Neuronal stem cell (in vitro differentiated cells): ENCODE measurements at regions not wholly inside any gene's neighbourhood (a gene's known extent, or its start where the extent isn't known, plus 50 kb on each side); places are given as distances from the start of the nearest gene placed in this dataset.
A peak's percentile ranks its signal among the peaks of the same experiment; 100 is the strongest.

Source experiments
- DNase-seq: peaks from one replicate; pipeline ENCODE4 v3.0.0-alpha.2; 2013; ENCODE audit warnings: low spot score
- H2AFZ ChIP-seq: one replicate; pipeline ENCODE4 v1.6.1; 2013; ENCODE audit warnings: mild to moderate bottlenecking, low read length, inconsistent platforms
- H2AK5ac ChIP-seq: 2 replicates; pipeline ENCODE4 v1.6.1; 2013; ENCODE audit warnings: low read depth, mild to moderate bottlenecking, inconsistent platforms, low read length, moderate library complexity, mixed read lengths
- H2BK120ac ChIP-seq: 2 replicates; pipeline ENCODE4 v1.6.1; 2013; ENCODE audit warnings: low read depth, mild to moderate bottlenecking, inconsistent platforms, low read length, moderate library complexity, mixed read lengths
- H2BK12ac ChIP-seq: one replicate; pipeline ENCODE4 v1.6.1; 2013; ENCODE audit warnings: low read length, inconsistent platforms
- H2BK15ac ChIP-seq: 2 replicates; pipeline ENCODE4 v1.6.1; 2013; ENCODE audit warnings: mild to moderate bottlenecking, low read length, inconsistent platforms, mixed read lengths
- H2BK5ac ChIP-seq: one replicate; pipeline ENCODE4 v1.6.1; 2013; ENCODE audit warnings: inconsistent platforms, mild to moderate bottlenecking, low read length, moderate library complexity
- H3K14ac ChIP-seq: one replicate; pipeline ENCODE4 v1.6.1; 2013; ENCODE audit warnings: low read length, inconsistent platforms
- H3K18ac ChIP-seq: 2 replicates; pipeline ENCODE4 v1.6.1; 2013; ENCODE audit warnings: low read length, inconsistent platforms
- H3K23ac ChIP-seq: 2 replicates; pipeline ENCODE4 v1.6.1; 2013; ENCODE audit warnings: low read depth, mild to moderate bottlenecking, mixed read lengths, low read length, inconsistent platforms; ENCODE audit not compliant: poor library complexity
- H3K27ac ChIP-seq: replicated peaks from 3 replicates; pipeline ENCODE4 v1.5.1; 2013; ENCODE audit warnings: low read length, inconsistent platforms
- H3K27me3 ChIP-seq, 3 experiments: 2 replicates each; pipeline ENCODE4 v1.6.1; 2013; ENCODE audit warnings: low read length in 3 of 3, mild to moderate bottlenecking in 2 of 3, inconsistent platforms in 1 of 3, low read depth in 1 of 3, mixed read lengths in 1 of 3, moderate library complexity in 1 of 3; ENCODE audit not compliant: control insufficient read depth in 3 of 3, insufficient read depth in 3 of 3
- H3K36me3 ChIP-seq, 2 donors: replicated peaks in 1 of 2; 2 replicates each; pipeline ENCODE4 v1.6.1; 2013; ENCODE audit warnings: low read length in 2 of 2; ENCODE audit not compliant: control insufficient read depth in 2 of 2, insufficient read depth in 2 of 2
- H3K4ac ChIP-seq: 2 replicates; pipeline ENCODE4 v1.6.1; 2013; ENCODE audit warnings: inconsistent platforms, mild to moderate bottlenecking, low read length, moderate library complexity
- H3K4me1 ChIP-seq, 2 donors: 1 replicate in 1 of 2; 2 replicates in 1 of 2; pipeline ENCODE4 v1.6.1; 2013; ENCODE audit warnings: low read length in 2 of 2, low read depth in 1 of 2; ENCODE audit not compliant: control insufficient read depth in 2 of 2, insufficient read depth in 1 of 2
- H3K4me2 ChIP-seq: one replicate; pipeline ENCODE4 v1.6.1; 2013; ENCODE audit warnings: mild to moderate bottlenecking, low read length, inconsistent platforms; ENCODE audit not compliant: insufficient read depth, poor library complexity, severe bottlenecking
- H3K4me3 ChIP-seq, 2 donors: 2 replicates each; pipeline ENCODE4 v1.5.1; 2013; ENCODE audit warnings: low read length in 2 of 2, mild to moderate bottlenecking in 2 of 2, inconsistent platforms in 1 of 2, moderate library complexity in 1 of 2
- H3K79me1 ChIP-seq: one replicate; pipeline ENCODE4 v1.6.1; 2013; ENCODE audit warnings: low read depth, mild to moderate bottlenecking, inconsistent platforms, low read length, moderate library complexity
- H3K9ac ChIP-seq: one replicate; pipeline ENCODE4 v1.6.1; 2013; ENCODE audit warnings: mild to moderate bottlenecking, low read depth, low read length, inconsistent platforms; ENCODE audit not compliant: poor library complexity
- H3K9me3 ChIP-seq, 2 donors: replicated peaks in 1 of 2; 2 replicates each; pipeline versions ENCODE3 to v1.6.1; 2013; ENCODE audit warnings: low read length in 2 of 2, mild to moderate bottlenecking in 2 of 2, inconsistent platforms in 1 of 2, low read depth in 1 of 2, mixed read lengths in 1 of 2, moderate library complexity in 1 of 2; ENCODE audit not compliant: control insufficient read depth in 2 of 2, insufficient read depth in 1 of 2
- H4K8ac ChIP-seq: one replicate; pipeline ENCODE4 v1.6.1; 2013; ENCODE audit warnings: low read depth, mild to moderate bottlenecking, inconsistent platforms, low read length, moderate library complexity
- H4K91ac ChIP-seq: one replicate; pipeline ENCODE4 v1.6.1; 2013; ENCODE audit warnings: low read length, low read depth, mild to moderate bottlenecking, inconsistent platforms; ENCODE audit not compliant: poor library complexity
- WGBS, 2 donors: extraction: QIAGEN DNeasy Blood & Tissue Kit; methylation state at CpG; one replicate each; pipeline ENCODE4 v1.1.7; 2013; ENCODE audit warnings: missing lambda C conversion rate in 2 of 2, mixed read lengths in 1 of 2; ENCODE audit not compliant: insufficient read length in 2 of 2, insufficient replicate concordance in 1 of 2; ENCODE audit errors: extremely low coverage in 2 of 2; 5-methylcytosine and 5-hydroxymethylcytosine counted together

DNA sequence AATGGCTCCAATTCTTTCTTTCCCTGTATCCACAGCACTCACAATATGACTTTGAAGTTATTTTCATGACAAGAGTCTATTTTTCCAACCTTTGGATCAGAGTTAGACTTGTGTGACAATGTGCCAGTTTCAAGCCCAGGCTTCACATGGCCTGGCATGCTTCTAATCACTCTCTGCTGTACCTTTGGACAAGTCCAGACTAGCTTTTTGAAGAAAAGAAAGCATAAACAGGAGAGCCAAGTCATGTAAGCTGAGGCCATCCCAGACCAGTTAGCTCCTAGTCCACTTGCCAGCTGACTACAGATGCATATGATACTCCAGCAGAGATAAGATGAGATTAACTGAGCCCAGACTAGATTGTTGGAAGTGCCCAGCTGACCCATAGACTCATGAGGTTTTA lies 513.6 kb upstream of the C9orf72 start:
- no peak overlapping the region for H3K9ac ChIP-seq
- H3K27me3 ChIP-seq = no peaks in the 10 kb centered on the region
- H2BK5ac ChIP-seq = no peak overlapping the region
- no peak overlapping the region for H3K27ac ChIP-seq
- no peak overlapping the region for H2BK12ac ChIP-seq
- no peak for DNase-seq
- H2AFZ ChIP-seq = peak overlapping the region; percentile 21
- no peak overlapping the region for H4K8ac ChIP-seq
- H3K4ac ChIP-seq = no peak overlapping the region
- no peak overlapping the region for H4K91ac ChIP-seq
- no peak overlapping the region for H3K18ac ChIP-seq
- no peak overlapping the region for H2BK120ac ChIP-seq
- H3K9me3 ChIP-seq = no peaks in the 10 kb centered on the region
- no peaks in the 10 kb centered on the region for H3K79me1 ChIP-seq
- no peak overlapping the region for H3K23ac ChIP-seq
- no peak overlapping the region for H3K14ac ChIP-seq
- no peaks in the 10 kb centered on the region for H3K36me3 ChIP-seq
- no peaks in the 10 kb centered on the region for H3K4me1 ChIP-seq
- no peak overlapping the region for H3K4me3 ChIP-seq
- H2BK15ac ChIP-seq = no peak overlapping the region
- no peak overlapping the region for H3K4me2 ChIP-seq
- no peak overlapping the region for H2AK5ac ChIP-seq

GRCh38 chr9:28092981-28093936 lies 520.0 kb upstream of the C9orf72 start:
- H3K23ac ChIP-seq = no peak overlapping the region
- H2BK15ac ChIP-seq = no peak overlapping the region
- no peak overlapping the region for H2BK12ac ChIP-seq
- no peak overlapping the region for H3K4me3 ChIP-seq
- H3K27ac ChIP-seq = no peak overlapping the region
- H2AK5ac ChIP-seq = no peak overlapping the region
- H3K4me2 ChIP-seq = no peak overlapping the region
- H3K27me3 ChIP-seq = no peaks in the 10 kb centered on the region
- DNase-seq = no peak
- no CpG with 5 or more reads among the region's 10 CpGs for WGBS, 2 donors
- H4K8ac ChIP-seq = no peak overlapping the region
- H3K79me1 ChIP-seq = no peaks in the 10 kb centered on the region
- peaks cover 0 to 6% of the 10 kb centered on the region in 2 donors for H3K4me1 ChIP-seq
- no peak overlapping the region for H4K91ac ChIP-seq
- H3K4ac ChIP-seq = no peak overlapping the region
- H2AFZ ChIP-seq = peak overlapping the region; percentile 38
- H3K9me3 ChIP-seq = peaks cover 0 to 3% of the 10 kb centered on the region in 2 donors
- no peak overlapping the region for H3K18ac ChIP-seq
- no peak overlapping the region for H2BK120ac ChIP-seq
- H3K36me3 ChIP-seq = no peaks in the 10 kb centered on the region
- H3K9ac ChIP-seq = no peak overlapping the region
- H3K14ac ChIP-seq = no peak overlapping the region
- no peak overlapping the region for H2BK5ac ChIP-seq

- H3K4me1 ChIP-seq = peaks cover 0 to 3% of the 10 kb centered on the region in 2 donors
- no peak overlapping the region for H2BK5ac ChIP-seq
- WGBS, 2 donors = no CpG with 5 or more reads among the region's 3 CpGs
- no peak overlapping the region for H3K4me3 ChIP-seq
- H3K9ac ChIP-seq = no peak overlapping the region
- no peak for DNase-seq
- no peak overlapping the region for H2BK12ac ChIP-seq
- no peak overlapping the region for H3K27ac ChIP-seq
- no peak overlapping the region for H2AK5ac ChIP-seq
- no peak overlapping the region for H2BK120ac ChIP-seq
- no peak overlapping the region for H3K4me2 ChIP-seq
- no peaks in the 10 kb centered on the region for H3K36me3 ChIP-seq
- no peaks in the 10 kb centered on the region for H3K27me3 ChIP-seq
- no peak overlapping the region for H4K8ac ChIP-seq
- H3K9me3 ChIP-seq = peaks cover 2 to 5% of the 10 kb centered on the region in 2 donors
- no peak overlapping the region for H3K18ac ChIP-seq
- H2BK15ac ChIP-seq = no peak overlapping the region
- H3K4ac ChIP-seq = no peak overlapping the region
- H4K91ac ChIP-seq = no peak overlapping the region
- H3K79me1 ChIP-seq = no peaks in the 10 kb centered on the region
- no peak overlapping the region for H3K23ac ChIP-seq
- no peak overlapping the region for H3K14ac ChIP-seq
- no peak overlapping the region for H2AFZ ChIP-seq
These were observed 528.2 kb upstream of the C9orf72 start for GRCh38 chr9:28101509-28101908.

DNA sequence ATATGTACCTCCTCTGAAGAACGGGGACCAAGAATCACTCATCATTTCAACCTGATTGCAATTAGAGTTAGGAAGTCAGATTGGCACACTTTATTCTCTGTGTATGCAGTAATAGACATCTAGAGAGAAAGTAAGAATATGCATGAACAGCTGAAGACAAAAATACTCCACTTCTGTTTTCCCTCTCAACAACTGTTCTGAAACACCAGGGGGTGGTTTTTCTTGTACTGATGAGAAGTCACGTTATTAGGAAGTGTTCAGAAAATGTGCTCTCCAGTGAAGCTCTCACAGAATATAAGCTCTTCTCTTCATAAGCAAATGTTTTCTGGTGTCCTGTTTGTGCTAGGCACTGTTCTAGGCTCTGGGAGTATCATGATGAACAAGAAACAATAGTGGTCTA lies 531.7 kb upstream of the C9orf72 start:
- WGBS, 2 donors = no CpG with 5 or more reads among the region's 2 CpGs
- H3K9ac ChIP-seq = no peak overlapping the region
- H3K9me3 ChIP-seq = peaks cover 2 to 5% of the 10 kb centered on the region in 2 donors
- H2BK12ac ChIP-seq = no peak overlapping the region
- no peak overlapping the region for H3K18ac ChIP-seq
- H3K27ac ChIP-seq = no peak overlapping the region
- H4K8ac ChIP-seq = no peak overlapping the region
- no peak overlapping the region for H2BK5ac ChIP-seq
- no peak overlapping the region for H2BK15ac ChIP-seq
- H2AFZ ChIP-seq = no peak overlapping the region
- H2BK120ac ChIP-seq = no peak overlapping the region
- peaks cover 0 to 3% of the 10 kb centered on the region in 2 donors for H3K4me1 ChIP-seq
- no peak overlapping the region for H3K23ac ChIP-seq
- no peak overlapping the region for H3K14ac ChIP-seq
- no peaks in the 10 kb centered on the region for H3K27me3 ChIP-seq
- H3K4me3 ChIP-seq = no peak overlapping the region
- DNase-seq = no peak
- no peak overlapping the region for H3K4ac ChIP-seq
- no peaks in the 10 kb centered on the region for H3K36me3 ChIP-seq
- H2AK5ac ChIP-seq = no peak overlapping the region
- no peak overlapping the region for H3K4me2 ChIP-seq
- no peak overlapping the region for H4K91ac ChIP-seq
- no peaks in the 10 kb centered on the region for H3K79me1 ChIP-seq
